ENCODE measurements at regions not wholly inside any gene's neighbourhood (a gene's known extent, or its start where the extent isn't known, plus 50 kb on each side); places are given as distances from the start of the nearest gene placed in this dataset.

DNA sequence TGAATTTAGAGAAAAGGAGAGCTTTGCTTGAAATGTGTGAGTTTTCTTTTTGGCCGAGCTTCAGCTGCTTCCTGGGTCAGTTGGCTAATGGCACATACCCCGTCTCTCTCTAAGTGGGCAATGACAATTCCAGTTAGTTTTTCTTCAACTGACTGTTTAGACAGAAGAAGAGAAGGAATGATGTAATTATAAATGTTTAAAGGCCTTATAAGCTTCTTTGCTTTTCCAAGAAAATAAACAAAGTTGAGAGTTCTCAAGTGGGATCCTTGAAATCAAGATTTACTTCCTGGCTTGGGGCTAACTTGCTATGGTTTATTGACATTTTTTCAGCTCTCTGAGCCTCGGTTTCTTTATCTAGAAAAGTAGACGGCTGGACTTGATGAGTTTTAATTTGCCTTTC lies 794.9 kb upstream of the ACVR2A start:
- TF ChIP-seq, protein P1, sequence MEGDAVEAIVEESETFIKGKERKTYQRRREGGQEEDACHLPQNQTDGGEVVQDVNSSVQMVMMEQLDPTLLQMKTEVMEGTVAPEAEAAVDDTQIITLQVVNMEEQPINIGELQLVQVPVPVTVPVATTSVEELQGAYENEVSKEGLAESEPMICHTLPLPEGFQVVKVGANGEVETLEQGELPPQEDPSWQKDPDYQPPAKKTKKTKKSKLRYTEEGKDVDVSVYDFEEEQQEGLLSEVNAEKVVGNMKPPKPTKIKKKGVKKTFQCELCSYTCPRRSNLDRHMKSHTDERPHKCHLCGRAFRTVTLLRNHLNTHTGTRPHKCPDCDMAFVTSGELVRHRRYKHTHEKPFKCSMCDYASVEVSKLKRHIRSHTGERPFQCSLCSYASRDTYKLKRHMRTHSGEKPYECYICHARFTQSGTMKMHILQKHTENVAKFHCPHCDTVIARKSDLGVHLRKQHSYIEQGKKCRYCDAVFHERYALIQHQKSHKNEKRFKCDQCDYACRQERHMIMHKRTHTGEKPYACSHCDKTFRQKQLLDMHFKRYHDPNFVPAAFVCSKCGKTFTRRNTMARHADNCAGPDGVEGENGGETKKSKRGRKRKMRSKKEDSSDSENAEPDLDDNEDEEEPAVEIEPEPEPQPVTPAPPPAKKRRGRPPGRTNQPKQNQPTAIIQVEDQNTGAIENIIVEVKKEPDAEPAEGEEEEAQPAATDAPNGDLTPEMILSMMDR (conservative IDR thresholded peaks at IDR 0.05; ENCODE audit: low read depth, low read length): no peak
- TF ChIP-seq EZH2 (IDR thresholded peaks at IDR 0.05; ENCODE audit: low read length, unreplicated experiment) (no peak), EZH2phosphoT487 (IDR thresholded peaks at IDR 0.05; ENCODE audit: borderline replicate concordance, low read length) (no peak)

Measured in PC-3 (cell line).